OCI-LY7 (cell line): ENCODE measurements at regions not wholly inside any gene's neighbourhood (a gene's known extent, or its start where the extent isn't known, plus 50 kb on each side); places are given as distances from the start of the nearest gene placed in this dataset.

Source experiments
- BruUV-seq: library from RNA; stranded (reverse); fragments of 400-500 nt; replicated peaks from 2 replicates; lab custom pipeline; 2021; lab: Mats Ljungman, UMichigan
- CTCF ChIA-PET: fragments of 300-600 bp; sonication (Branson Sonifier 250); formaldehyde crosslinking; loops from one replicate; lab custom pipeline; 2022; ENCODE audit warnings: antibody characterized with exemption; ENCODE audit not compliant: unreplicated experiment; lab: Charles Lee
- POLR2A ChIA-PET: fragments of 300-600 bp; sonication (Branson Sonifier 250); formaldehyde crosslinking; loops from one replicate; lab custom pipeline; 2022; ENCODE audit warnings: antibody characterized with exemption; lab: Charles Lee
- DNase-seq: peaks from one replicate; pipeline ENCODE4 v3.0.0-alpha.2; 2015; ENCODE audit warnings: low spot score
- H2AFZ ChIP-seq: fragments of 200-600 bp; sonication (generic), shearing (Covaris generic); 2 replicates; pipeline ENCODE4 v1.6.1; 2014; ENCODE audit warnings: mild to moderate bottlenecking, antibody characterized with exemption, low read length, moderate library complexity
- H3K27ac ChIP-seq: fragments of 200-600 bp; sonication (generic); 2 replicates; pipeline ENCODE4 v1.5.1; 2014; ENCODE audit warnings: mixed run types, low read depth, mild to moderate bottlenecking, moderate library complexity, low read length, inconsistent platforms; ENCODE audit not compliant: poor library complexity, severe bottlenecking
- H3K36me3 ChIP-seq: fragments of 200-600 bp; sonication (generic); 2 replicates; pipeline ENCODE4 v1.6.1; 2014; ENCODE audit warnings: mild to moderate bottlenecking, antibody characterized with exemption, low read length, moderate library complexity, mixed read lengths; ENCODE audit not compliant: insufficient read depth
- H3K4me1 ChIP-seq: fragments of 200-600 bp; sonication (generic); 2 replicates; pipeline ENCODE4 v1.5.1; 2014; ENCODE audit warnings: mild to moderate bottlenecking, low read length; ENCODE audit not compliant: insufficient read depth, poor library complexity, severe bottlenecking
- H3K4me2 ChIP-seq: fragments of 200-600 bp; sonication (generic); 2 replicates; pipeline ENCODE4 v1.6.1; 2014; ENCODE audit warnings: mild to moderate bottlenecking, low read length
- H3K4me3 ChIP-seq: fragments of 200-600 bp; sonication (generic); 2 replicates; pipeline ENCODE4 v1.5.1; 2014; ENCODE audit warnings: mild to moderate bottlenecking, low read depth, low read length; ENCODE audit not compliant: poor library complexity, severe bottlenecking
- H3K79me2 ChIP-seq: fragments of 200-600 bp; sonication (generic); 2 replicates; pipeline ENCODE4 v1.6.1; 2016; ENCODE audit warnings: low read depth, mild to moderate bottlenecking, low read length, moderate library complexity, mixed read lengths; ENCODE audit not compliant: insufficient read depth
- H3K9me2 ChIP-seq: fragments of 200-600 bp; sonication (generic); 2 replicates; pipeline ENCODE4 v1.6.1; 2016; ENCODE audit warnings: mild to moderate bottlenecking, low read length, mixed read lengths; ENCODE audit not compliant: insufficient read depth
- H3K9me3 ChIP-seq: fragments of 200-600 bp; sonication (generic); 2 replicates; pipeline ENCODE4 v1.6.1; 2014; ENCODE audit warnings: mild to moderate bottlenecking, mixed run types, low read length, mixed read lengths
- H4K20me1 ChIP-seq: fragments of 200-600 bp; sonication (generic); 2 replicates; pipeline ENCODE4 v1.6.1; 2014; ENCODE audit warnings: mild to moderate bottlenecking, antibody characterized with exemption, low read length, moderate library complexity, mixed read lengths; ENCODE audit not compliant: insufficient read depth
- EZH2phosphoT487 ChIP-seq: fragments of 200-600 bp; sonication (generic); IDR thresholded peaks from 2 replicates; pipeline ENCODE4 v1.6.1; 2018; ENCODE audit warnings: low read depth, borderline replicate concordance, mild to moderate bottlenecking, mixed run types, antibody characterized with exemption, low read length, moderate library complexity, mixed read lengths
- intact Hi-C: fragments of 100-400 bp; cut with micrococcal nuclease; formaldehyde crosslinking; loops from one replicate; pipeline ENCODE4 v1.10.0; 2022; ENCODE audit not compliant: unreplicated experiment
- TF ChIP-seq, protein P1 (sequence below): fragments of 200-600 bp; sonication (generic); conservative IDR thresholded peaks from 2 replicates; pipeline ENCODE4 v1.5.1; 2014; ENCODE audit warnings: mild to moderate bottlenecking, antibody characterized with exemption, low read length, moderate library complexity, mixed read lengths

DNA sequence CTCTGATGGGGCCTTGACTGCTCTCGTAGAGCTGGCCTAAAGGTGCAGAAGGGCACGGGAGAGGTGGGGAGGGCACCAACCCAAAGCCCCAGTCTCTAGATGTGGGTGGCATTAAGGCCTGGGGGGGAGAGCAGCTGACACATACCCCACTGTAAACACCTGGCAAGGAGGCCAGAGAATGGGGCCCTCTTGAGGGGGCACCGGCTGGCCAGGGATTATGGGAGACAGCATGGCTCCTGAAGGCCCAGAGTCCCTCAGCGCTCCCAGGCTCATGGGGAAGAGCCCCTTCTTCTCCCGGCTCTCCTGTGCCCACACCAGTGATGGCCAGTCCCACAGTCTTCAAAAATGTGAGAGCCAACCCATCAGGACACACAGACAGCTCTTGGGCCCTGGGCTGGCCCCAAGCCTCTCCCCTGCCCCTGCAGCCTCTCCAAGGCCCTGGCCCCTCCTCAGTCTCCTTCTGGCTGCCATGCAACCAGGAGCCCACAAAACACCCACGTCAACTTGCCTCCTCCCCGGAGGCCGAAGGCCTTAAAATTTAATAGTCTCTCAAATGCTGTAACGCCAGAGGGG, 58.2 kb upstream of the FOXP4 start:
- Histone ChIP-seq H4K20me1 (no peaks in the 10 kb centered on the region), H3K79me2 (no peaks in the 10 kb centered on the region), H2AFZ (no peak overlapping the region), H3K4me1 (no peaks in the 10 kb centered on the region), H3K36me3 (no peaks in the 10 kb centered on the region), H3K4me3 (no peak overlapping the region), H3K9me3 (no peaks in the 10 kb centered on the region), H3K9me2 (no peaks in the 10 kb centered on the region), H3K27ac (no peak overlapping the region), H3K4me2 (no peak overlapping the region)
- ChIA-PET POLR2A (no interaction called here), CTCF (no interaction called here)
- DNase-seq, result no peak
- TF ChIP-seq, protein P1, sequence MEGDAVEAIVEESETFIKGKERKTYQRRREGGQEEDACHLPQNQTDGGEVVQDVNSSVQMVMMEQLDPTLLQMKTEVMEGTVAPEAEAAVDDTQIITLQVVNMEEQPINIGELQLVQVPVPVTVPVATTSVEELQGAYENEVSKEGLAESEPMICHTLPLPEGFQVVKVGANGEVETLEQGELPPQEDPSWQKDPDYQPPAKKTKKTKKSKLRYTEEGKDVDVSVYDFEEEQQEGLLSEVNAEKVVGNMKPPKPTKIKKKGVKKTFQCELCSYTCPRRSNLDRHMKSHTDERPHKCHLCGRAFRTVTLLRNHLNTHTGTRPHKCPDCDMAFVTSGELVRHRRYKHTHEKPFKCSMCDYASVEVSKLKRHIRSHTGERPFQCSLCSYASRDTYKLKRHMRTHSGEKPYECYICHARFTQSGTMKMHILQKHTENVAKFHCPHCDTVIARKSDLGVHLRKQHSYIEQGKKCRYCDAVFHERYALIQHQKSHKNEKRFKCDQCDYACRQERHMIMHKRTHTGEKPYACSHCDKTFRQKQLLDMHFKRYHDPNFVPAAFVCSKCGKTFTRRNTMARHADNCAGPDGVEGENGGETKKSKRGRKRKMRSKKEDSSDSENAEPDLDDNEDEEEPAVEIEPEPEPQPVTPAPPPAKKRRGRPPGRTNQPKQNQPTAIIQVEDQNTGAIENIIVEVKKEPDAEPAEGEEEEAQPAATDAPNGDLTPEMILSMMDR, result no peak
- TF ChIP-seq EZH2phosphoT487, result no peak
- no TSS peak for BruUV-seq
- intact Hi-C loops, result no loop called here

GRCh38 chr6:41488433-41489119, 57.6 kb upstream of the FOXP4 start:
- POLR2A ChIA-PET, result no interaction called here
- no peak for DNase-seq
- no peak overlapping the region for H3K4me3 ChIP-seq

More at GRCh38 chr6:41488433-41489119, 57.6 kb upstream of the FOXP4 start:
- TF ChIP-seq, protein P1, result no peak
- no peak for TF ChIP-seq EZH2phosphoT487
- Histone ChIP-seq H3K9me3 (no peaks in the 10 kb centered on the region), H3K27ac (no peak overlapping the region), H3K9me2 (no peaks in the 10 kb centered on the region), H4K20me1 (no peaks in the 10 kb centered on the region), H3K79me2 (no peaks in the 10 kb centered on the region), H3K36me3 (no peaks in the 10 kb centered on the region), H2AFZ (no peak overlapping the region), H3K4me1 (no peaks in the 10 kb centered on the region), H3K4me2 (no peak overlapping the region)
- BruUV-seq, result no TSS peak
- intact Hi-C loops, result no loop called here
- CTCF ChIA-PET, result no interaction called here
